HuH-7.5 (cell line): ENCODE measurements at regions not wholly inside any gene's neighbourhood (a gene's known extent, or its start where the extent isn't known, plus 50 kb on each side); places are given as distances from the start of the nearest gene placed in this dataset.
A peak's percentile ranks its signal among the peaks of the same experiment; 100 is the strongest.

Source experiments
- DNase-seq: peaks from one replicate; pipeline ENCODE4 v3.0.0; 2011; ENCODE audit warnings: low spot score

DNA sequence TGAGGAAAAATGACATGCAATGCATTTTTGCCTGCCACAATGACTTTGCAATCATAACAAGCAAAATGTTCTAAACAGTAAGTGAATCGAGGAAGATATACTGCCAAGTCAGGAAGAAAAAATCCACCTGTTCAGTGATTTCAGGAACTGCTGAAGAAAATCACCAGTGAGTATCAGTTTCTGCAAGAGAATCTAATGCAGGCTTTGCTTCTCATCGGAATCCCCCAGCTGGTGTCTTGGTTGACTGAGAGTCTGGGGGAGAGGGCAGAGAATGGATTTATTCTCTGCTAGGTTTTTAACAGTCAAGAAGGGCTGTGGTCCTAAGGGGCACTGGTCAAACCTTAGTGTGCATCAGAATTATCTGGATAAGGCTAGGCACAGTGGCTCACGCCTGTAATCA is 363.4 kb downstream of the CDH26 start:
- DNase-seq: no peak

DNA sequence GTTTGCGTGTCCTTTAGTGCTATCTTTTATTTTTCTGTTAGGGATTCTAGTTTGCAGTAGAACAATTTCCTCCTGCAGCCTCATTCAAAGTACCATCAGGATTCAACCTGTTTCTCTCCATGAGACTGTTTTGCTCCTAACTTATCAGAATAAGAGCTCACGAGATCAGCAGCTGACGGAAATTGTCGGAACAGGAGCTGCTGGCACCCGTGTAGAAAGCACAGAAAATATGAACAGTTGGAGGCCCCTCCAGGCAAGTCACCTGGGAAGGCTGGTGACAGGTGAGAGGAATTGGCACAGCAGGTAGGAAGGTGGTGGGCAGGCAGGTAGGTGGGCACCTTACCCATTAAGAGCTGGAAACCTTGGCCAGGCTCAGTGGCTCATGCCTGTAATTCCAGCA is 368.6 kb downstream of the CDH26 start:
- no peak for DNase-seq

DNA sequence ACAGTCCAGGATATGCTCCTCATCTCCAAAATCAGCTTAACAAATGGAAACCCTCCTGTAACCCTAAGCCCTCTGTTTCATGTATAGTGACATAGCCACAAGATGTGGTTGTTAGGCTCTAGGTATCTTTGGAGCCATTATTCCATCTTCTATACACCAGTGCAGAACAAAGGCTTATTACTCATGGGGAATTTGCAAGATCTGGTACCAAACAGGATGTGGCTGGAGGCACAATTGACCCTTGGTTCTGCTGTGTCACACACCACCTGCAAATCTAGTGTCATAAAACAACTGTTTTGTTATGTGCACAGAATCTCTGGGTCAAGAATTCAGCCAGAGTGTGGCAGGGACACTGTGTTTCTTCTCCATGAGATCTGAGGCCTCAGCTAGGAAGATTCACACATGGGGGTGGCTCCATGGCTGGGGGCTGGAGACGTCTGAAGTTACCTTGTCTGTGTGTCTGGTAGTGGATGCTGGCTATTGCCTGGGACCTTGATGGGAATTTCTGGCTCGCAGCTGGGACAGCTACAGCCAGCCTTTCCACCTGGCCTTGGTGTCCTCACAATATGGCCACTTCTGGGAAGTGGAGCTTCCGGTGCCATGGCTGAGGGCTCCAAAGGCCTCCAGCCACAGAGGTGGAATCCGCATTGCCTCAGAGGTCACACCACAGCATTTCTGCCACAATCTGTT is 369.9 kb downstream of the CDH26 start:
- no peak for DNase-seq

DNA sequence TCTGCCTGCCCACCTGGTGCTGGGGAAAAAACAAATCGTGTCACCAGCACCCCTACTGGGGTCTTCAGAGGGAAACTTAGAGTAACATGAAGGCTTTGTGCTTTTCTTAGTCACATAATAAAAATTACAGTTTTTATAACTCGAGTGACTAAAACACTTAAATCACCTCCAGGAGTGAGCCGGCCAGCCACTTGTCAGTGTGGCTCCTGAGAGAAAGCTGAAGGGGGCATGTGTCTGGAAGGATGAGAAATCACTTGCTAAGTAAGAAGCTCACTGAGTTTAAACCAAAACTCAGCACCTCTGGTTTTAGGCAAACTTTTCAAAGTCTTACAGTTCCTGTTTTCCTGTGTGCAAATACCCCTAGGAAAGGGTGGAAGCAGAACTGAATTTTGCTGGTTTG is 372.2 kb downstream of the CDH26 start:
- DNase-seq: no peak

DNA sequence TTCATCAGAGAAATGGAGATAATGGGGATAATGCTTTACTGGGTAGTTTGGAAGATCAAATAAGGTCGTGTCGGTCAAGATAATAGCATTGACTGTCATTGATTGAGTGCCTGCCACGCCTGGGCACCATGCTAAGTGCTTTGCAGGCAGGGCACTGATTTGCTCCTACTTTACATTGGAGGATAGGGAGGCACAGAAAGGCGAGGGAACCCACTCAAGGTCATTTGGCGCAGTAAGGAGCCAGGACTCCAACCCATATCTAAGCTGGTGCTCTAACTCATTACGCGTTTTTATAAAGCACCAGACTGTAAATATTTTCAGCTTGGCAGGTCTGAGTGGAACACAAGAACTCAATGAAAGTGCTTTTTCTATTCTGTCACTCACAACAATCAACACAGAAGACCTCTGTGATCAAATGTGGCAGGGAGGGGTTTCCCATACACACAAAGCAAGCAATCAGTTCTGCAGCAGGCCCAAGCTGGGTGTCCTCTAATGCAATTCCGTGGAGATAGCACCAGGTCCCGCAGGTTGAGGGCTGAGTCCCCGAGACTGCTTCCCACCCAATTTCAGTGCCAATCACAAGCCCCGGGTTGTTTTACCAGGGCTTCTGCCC is 373.6 kb downstream of the CDH26 start:
- DNase-seq: no peak

DNA sequence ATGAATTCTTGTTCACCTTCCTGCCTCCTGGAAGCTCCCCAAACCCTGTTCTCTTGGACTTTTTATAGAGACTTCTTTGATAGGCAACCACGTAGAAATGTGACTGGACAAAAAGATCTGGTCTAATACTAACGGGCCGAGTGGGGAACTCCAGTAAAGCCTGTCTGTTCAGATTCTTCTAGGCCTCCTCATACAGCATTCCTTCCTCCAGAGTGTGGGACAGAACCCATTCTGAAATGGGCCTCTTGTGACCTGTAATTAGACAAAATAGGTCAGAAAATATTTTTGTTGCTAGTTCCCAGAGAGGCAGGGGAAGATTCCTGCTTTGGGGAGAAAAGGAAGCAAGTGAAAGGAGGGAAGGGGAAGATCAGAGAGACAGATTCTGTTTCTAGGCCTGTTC is 374.3 kb downstream of the CDH26 start:
- DNase-seq: no peak

DNA sequence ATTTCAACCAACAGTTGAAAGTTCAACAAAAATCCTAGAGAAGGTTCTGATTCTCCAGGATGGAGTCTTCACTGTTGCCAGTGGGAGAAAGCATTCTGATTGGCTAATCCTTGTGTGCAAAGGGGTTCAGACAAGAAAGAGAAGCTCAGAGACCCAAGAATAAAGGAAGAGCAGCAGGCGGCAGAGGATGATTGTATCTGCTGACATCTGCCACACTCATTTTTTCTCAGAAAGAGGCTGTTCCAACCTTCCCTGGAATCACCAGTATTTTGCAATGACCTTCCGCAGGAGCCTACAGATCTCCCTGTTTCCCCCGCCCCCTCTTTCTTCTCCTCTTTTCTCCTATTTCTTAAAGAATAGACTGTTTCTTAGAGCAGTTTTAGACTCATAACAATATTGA is 376.7 kb downstream of the CDH26 start:
- no peak for DNase-seq

DNA sequence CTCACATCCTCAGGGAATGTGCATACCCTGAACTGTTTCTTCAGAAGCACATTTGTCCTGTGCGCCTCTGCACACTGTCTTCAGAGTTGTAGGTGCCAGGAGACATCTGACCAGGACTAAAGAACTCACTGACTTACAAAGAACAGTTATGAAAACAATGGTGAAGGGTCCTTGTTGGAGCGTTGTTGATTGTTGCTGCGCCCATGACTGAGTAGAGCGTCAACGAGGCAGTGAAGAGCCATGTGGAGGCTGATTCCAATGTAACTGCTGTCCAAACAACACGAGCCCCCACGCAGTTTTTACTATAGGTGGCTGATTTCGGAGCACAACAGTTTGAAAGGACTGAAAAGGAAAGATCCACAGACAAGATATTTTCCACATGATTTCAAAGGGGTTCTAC is 380.3 kb downstream of the CDH26 start:
- no peak for DNase-seq

DNA sequence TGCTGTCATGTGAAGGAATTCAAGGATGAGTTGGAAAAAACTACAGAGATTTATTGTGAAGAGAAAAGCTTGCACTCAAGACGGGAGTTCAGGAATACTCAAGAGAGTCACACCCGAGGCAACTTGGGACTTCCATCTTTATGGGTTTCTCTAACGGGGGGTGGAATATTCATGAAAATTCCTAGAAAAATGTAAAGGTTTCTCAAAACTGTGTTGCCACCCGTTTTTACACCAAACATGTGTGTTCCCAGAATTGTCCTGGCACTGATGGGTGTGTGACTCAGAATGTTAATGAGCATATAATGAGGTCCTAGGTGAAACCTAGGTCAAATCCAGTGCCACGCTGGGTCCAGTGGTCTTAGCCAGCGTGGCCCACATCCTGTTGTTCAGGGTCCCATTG is 381.5 kb downstream of the CDH26 start:
- no peak for DNase-seq

DNA sequence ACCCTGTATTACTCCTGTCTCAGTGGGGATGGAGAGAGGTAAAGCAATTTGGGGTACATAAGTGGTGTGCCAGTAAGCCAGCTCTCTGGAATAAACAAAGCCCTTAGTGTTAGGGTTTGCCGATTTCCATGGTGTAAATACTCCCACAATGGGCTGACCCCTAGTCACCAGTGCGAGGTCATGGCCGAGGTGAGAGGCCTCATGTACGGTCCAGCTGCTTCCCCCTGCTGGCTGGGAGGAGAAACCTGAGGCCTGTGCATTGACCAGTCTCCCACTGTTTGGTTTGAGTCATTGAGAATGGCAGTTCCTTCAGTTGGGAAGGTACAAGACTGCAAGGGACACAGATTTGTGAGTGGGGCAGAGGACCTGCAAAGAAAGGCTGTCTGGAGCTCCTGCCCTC is 382.0 kb downstream of the CDH26 start:
- no peak for DNase-seq

DNA sequence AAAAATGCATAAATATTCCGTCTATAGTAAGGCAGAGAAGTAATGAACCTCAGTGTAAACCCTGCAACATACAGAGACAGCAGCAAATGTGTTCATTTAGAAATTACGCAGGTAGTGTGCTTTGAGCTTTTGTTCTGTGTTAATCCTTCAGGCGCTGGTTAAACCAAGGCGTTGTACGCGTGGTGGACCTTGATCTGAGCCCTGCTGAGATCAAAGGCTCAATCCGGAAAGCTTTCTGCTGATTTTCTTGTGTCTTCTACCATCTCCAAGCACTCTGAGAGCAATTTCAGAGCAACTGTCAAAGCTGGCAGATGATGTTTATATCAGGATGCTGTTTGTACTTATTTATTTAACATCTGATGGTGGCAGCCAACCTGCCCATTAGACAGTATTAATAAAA is 382.8 kb downstream of the CDH26 start:
- DNase-seq: no peak

DNA sequence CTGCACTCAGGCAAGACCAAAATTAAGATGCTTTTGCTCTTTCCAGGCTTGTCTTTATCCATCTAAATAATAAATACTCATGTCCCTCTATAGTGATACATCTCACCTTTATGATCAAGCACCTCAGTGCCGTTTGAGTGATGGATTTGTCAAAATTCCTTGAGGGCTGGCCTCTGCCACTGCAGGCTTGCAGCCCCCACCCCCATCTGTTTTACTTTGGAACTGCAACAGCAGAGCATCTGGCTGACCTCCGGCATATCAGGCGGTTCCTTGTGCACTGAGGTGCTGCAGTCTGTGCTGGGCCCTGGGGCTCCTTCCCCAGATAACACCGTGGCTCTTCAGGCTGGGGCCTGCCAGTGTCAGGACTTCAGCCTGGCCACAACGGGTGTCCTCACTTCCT is 386.9 kb downstream of the CDH26 start:
- DNase-seq: no peak

DNA sequence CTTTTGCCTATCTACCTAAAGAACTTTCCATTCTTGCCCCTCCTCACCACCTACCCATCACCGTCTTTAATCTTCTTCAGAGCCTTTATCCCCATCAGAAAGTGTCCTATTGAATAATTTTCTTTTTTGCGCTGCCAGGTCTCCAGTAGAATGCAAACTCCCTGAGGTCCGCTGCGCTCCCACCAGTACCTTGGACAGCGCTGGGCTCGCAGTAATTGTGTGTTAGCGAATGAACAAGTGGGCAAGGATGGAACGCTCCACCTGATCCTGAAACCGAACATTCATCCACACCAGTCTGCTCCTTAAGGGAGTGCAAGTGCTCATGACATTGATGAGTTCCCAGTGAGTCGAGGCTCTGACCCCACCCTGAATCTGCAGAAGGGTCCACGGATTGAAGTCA is 391.2 kb downstream of the CDH26 start:
- no peak for DNase-seq

DNA sequence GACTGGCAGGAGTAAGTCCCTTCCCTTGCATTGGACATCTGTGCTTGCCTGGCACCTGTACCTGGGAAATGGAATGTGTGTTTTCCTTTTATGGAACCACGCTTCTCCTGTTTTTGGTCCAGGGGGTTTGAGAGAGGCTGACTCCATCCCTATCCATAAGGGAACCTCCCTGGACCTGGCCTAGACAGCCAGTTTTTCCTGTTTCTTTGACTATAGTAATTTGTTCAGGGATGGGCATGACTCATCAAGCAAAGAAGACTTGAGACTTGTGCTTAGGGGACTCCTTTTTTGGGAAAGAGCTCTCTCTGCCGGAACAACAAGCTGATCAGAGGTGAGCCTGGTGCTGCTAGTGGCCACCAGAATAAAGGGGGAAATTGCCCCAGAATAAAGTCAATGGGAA is 393.8 kb downstream of the CDH26 start:
- DNase-seq: peak; percentile 52

DNA sequence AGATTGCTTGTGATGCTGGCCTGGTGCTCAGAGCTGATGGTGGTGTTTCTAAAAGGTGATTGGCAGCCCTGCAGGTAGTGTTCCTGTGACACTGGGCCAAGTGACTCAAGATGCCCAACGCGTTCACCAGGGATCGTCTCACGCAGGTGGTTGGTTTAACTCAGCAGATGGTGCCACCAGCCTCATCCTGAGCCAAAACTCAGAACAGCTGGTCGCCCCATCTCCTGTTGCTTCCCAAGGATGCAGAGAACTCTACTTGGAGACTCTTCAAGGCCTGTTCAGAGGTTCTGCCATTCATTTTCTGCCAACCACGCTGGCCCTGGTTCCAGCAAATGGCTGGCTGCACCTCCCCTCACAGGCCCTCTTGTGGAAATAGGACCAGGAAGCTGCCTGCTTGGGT is 394.4 kb downstream of the CDH26 start:
- no peak for DNase-seq

DNA sequence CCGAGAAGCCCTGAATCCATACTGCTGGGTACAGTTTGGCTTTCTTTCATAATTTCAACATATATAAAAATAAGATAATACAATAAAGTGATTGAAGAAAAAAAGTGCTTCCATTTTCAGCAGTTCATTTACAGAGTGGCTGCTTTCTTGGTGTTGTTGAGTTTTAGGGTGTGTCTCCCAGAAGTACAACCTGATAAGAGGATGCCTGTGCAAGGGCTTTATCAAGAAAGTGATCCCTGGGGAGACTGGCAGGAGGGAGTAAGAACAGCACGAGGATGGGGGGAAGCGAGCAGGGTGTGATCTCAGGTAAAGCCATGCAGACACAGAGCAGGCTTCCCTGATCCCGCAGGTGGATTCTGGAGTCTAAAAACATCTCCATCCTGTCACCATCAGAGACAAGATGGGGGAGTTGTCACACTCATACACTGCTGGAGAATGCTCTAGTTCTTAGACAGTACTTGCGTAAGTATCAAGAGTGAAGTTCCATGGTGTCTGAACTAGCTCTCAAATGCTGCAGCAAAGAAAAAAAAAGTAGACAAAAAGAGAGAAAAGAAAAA is 395.9 kb downstream of the CDH26 start:
- no peak for DNase-seq

DNA sequence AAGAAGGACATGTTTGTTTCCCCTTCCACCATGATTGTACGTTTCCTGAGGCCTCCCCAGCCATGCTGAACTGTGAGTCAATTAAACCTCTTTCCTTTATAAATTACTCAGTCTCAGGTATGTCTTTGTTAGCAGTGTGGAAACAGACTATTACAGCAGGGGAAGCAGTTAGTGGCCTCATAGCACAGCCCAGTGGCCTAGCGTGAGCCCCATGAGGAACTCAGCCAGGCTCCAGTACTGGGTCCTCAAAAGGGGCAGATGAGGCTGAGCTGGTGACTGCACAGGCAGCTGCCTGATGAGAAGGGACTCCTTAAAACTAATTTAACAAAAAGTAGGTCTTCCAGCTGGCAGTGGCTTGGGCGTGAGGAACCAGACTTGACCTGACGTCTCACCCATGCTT is 399.9 kb downstream of the CDH26 start:
- no peak for DNase-seq

DNA sequence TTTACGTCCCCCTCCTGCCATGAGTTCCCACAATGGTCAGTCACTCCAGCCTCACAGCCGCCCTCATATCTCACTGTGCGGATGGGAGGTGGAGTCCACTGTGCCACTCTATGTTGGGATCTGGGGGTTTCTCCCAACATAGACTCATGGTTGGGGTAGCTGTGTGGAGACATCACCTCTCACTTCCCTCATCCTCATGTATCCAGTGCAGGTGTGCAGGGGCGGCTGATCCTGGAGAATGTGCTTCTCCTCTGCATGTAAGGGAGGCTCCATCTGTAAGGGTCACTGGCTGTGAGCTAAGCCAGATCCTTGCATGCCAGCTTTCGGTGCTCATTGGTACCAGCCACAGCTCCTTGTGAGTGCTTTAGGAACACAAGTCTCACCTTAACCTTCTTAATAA is 400.8 kb downstream of the CDH26 start:
- DNase-seq: no peak

DNA sequence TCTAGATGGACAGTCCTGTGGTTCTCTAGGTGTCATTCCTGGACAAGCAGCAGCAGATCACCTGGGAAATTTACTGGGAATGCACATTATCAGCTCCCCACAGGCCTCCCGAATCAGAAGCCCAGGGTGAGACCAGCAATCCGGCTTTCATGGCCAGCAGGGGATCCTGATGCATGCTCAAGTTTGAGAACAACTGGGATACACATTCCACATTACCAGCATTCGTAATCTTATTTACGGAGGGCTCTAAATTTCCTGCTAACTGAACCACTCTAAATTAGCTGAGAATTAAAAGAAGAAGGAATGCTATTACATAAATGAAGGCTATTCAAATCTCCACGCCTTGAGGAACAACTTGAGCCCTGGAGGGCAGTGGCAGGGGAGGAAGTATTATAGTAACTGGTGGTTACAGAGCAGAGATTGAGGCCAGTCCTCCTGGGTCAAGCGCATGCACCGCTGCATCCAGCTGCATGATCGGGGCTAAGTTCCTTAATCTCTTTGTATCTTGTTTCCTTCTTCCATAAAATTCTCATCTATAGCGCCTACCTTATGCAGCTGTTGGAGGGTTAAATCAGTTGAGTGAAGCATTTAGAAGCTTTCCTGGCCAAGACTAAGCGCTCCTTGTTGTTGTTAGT is 403.7 kb downstream of the CDH26 start:
- DNase-seq: no peak

DNA sequence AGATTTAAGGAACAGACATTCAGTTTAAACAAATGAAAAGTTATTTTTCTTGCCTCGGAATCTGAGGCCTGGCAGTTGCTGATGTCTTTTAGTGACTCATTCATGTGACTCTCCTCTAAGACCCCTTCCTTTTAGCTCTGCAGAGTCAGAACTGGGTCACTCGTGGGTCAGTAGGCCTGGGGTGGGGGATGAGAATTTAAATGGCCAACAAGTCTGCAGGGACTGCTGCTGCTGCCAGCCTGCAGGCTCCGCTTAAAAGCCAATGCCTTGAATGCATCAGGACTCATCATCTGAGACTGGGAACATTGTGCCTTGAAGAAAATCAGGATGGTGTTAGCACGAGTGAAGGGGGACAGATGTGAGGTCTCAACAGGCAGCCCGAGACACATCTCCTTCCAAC is 404.3 kb downstream of the CDH26 start:
- DNase-seq: no peak

DNA sequence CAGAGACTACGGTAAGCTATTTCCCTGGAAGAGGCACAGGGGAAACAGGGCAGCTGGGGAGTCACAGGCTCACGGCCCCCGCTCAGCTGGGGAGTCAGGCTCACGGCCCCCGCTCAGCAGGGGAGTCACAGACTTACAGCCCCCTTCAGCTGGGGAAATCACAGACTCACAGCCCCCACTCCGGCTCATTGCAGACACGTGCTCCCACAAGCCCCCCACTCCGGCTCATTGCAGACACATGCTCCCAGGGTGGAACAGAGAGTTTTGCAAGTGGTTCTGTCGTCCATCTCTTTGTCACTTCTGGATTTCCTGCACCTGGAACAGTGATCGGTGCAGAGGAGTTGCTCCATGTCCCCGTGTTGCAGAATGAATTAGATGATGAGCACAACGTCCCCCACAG is 405.5 kb downstream of the CDH26 start:
- no peak for DNase-seq

DNA sequence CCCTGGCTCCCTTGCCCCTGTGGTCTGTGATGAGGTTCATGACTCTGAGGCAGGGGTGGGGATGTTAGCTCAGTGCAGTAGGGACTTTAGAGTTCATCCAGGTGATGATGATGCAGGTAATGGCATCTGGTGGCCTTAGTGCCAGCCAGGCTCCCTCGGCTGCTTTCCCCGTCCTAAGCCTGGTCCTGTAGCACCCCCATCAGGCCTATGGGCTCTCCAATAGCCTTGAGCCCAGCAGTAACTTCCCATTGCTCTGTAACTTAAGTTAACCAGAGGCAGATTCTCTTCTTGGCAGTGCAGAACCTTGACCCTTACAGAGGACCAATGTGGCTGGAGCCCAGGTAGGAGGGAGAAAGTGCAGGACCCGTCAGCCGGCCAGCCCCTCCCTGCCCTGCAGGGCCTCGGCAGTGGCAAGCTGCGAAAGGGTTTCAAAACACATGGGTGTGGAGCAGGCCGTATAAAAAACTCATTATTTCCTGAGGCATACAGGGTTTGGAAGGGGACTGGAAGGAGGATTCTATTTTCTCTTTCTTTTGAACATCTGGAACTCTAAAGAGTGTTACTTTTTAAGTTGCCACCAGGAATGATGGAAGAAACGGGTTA is 406.9 kb downstream of the CDH26 start:
- no peak for DNase-seq

DNA sequence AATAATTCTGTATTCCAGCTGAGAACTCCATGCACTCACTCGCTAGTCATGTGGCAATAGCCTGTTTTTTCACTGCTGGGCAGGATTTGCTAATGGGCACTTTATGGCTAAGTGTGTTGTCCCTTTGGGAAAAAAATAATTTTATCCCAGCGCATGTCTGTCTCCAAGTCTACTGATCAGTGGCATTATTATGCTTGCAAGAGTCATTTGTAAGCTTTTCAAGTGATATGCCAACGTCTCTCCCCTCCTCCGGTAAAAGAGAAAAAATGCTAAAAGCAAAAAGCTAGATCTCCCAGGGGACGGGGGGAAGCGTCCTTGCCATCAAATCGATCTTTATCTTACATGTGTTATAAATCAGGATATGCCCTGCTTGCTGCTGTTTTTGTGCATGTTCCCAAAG is 407.7 kb downstream of the CDH26 start:
- no peak for DNase-seq
